ENCODE measurements at regions not wholly inside any gene's neighbourhood (a gene's known extent, or its start where the extent isn't known, plus 50 kb on each side); places are given as distances from the start of the nearest gene placed in this dataset.

GRCh38 chrX:130987241-130987640, 70.9 kb upstream of the ARHGAP36 start:
- Histone ChIP-seq H2AFZ (ENCODE audit: low read depth) (no peak overlapping the region), H3K79me2 (ENCODE audit: insufficient read depth) (no peaks in the 10 kb centered on the region), H3K9ac (no peak overlapping the region), H3K9me3 (no peaks in the 10 kb centered on the region), H3K9me2 (no peaks in the 10 kb centered on the region), H3K27ac (ENCODE audit: low read depth in 2 of 2, low read length in 1 of 2) (no peak overlapping the region), H3K27me3 (ENCODE audit: insufficient read depth) (no peaks in the 10 kb centered on the region; the same call in 1 of the 2 replicates), H3K4me3 (ENCODE audit: low read depth in 2 of 2, low read length in 1 of 2) (no peak overlapping the region), H3K4me2 (no peak overlapping the region), H4K20me1 (ENCODE audit: insufficient read depth) (no peaks in the 10 kb centered on the region), H3F3A (replicated peaks; ENCODE audit: insufficient read depth) (no peaks in the 10 kb centered on the region), H3K4me1 (ENCODE audit: control insufficient read depth in 1 of 2, insufficient read depth in 2 of 2, low read depth in 1 of 2, low read length in 1 of 2) (peaks cover 0 to 2% of the 10 kb centered on the region in 2 experiments; a peak in 1 of 4 replicates), H3K36me3 (replicated peaks in 1 of 2; ENCODE audit: control insufficient read depth in 1 of 2, insufficient read depth in 2 of 2, low read length in 1 of 2) (no peaks in the 10 kb centered on the region)
- CTCF ChIA-PET, result interaction anchor here (1.0 to 1.3 kb wide), 2 partner anchors 10 to 690 kb away, joined by 4 to 5 read pairs; no protein-coding TSS in a partner anchor
- DNase-seq, result no peak
- POLR2A ChIA-PET, result no interaction called here
- WGBS (ENCODE audit: low lambda C conversion rate), result 41% methylated on average over 4 of the region's 4 CpGs
- TF ChIP-seq ZBTB33 (IDR thresholded peaks at IDR 0.05; ENCODE audit: borderline replicate concordance, low read depth) (no peak), SMC3 (IDR thresholded peaks at IDR 0.05; ENCODE audit: low read depth, low read length) (no peak), REST (IDR thresholded peaks at IDR 0.05; ENCODE audit: low read depth, low read length) (no peak)

GRCh38 chrX:130990723-130991122, 67.4 kb upstream of the ARHGAP36 start:
- no peak overlapping the region for H2AFZ ChIP-seq (ENCODE audit: low read depth)
- H3K9me3 ChIP-seq, result no peaks in the 10 kb centered on the region
- H3K9ac ChIP-seq, result no peak overlapping the region
- peaks cover 8% of the 10 kb centered on the region; the same call in 1 of the 2 replicates for H3K27me3 ChIP-seq (ENCODE audit: insufficient read depth)
- POLR2A ChIA-PET, result no interaction called here
- no peaks in the 10 kb centered on the region for H3K36me3 ChIP-seq (replicated peaks in 1 of 2; ENCODE audit: control insufficient read depth in 1 of 2, insufficient read depth in 2 of 2, low read length in 1 of 2)
- WGBS (ENCODE audit: low lambda C conversion rate), result 44% methylated on average over 2 of the region's 2 CpGs
- no peaks in the 10 kb centered on the region for H3K79me2 ChIP-seq (ENCODE audit: insufficient read depth)
- no peak overlapping the region for H3K27ac ChIP-seq (ENCODE audit: low read depth in 2 of 2, low read length in 1 of 2)
- H4K20me1 ChIP-seq (ENCODE audit: insufficient read depth), result no peaks in the 10 kb centered on the region
- H3K4me2 ChIP-seq, result no peak overlapping the region
- no peak for DNase-seq
- peaks cover 0 to 5% of the 10 kb centered on the region in 2 experiments; a peak in 1 of 4 replicates for H3K4me1 ChIP-seq (ENCODE audit: control insufficient read depth in 1 of 2, insufficient read depth in 2 of 2, low read depth in 1 of 2, low read length in 1 of 2)
- H3K4me3 ChIP-seq (ENCODE audit: low read depth in 2 of 2, low read length in 1 of 2), result no peak overlapping the region
- no peaks in the 10 kb centered on the region for H3K9me2 ChIP-seq
- no peak for TF ChIP-seq CTCF (IDR thresholded peaks at IDR 0.05)
- no peak for TF ChIP-seq CHD2 (IDR thresholded peaks at IDR 0.05; ENCODE audit: low read length, partially characterized antibody)
- no peak for TF ChIP-seq FOXJ3 (CRISPR knock-in tag; IDR thresholded peaks at IDR 0.05)
- TF ChIP-seq RFX5 (IDR thresholded peaks at IDR 0.05; ENCODE audit: low read length), result no peak
- no peak for TF ChIP-seq EZH2phosphoT487 (IDR thresholded peaks at IDR 0.05; ENCODE audit: borderline replicate concordance, low read depth)
- no peak for TF ChIP-seq GATA2 (CRISPR knock-in tag; IDR thresholded peaks at IDR 0.05)
- TF ChIP-seq RCOR1 (IDR thresholded peaks at IDR 0.05; ENCODE audit: low read length), result no peak
- no peak for TF ChIP-seq SMC3 (IDR thresholded peaks at IDR 0.05; ENCODE audit: low read depth, low read length)
- TF ChIP-seq IRF3 (IDR thresholded peaks at IDR 0.05; ENCODE audit: low read depth, low read length), result no peak
- TF ChIP-seq MAX (IDR thresholded peaks at IDR 0.05; ENCODE audit: low read depth), result no peak
- no peak for TF ChIP-seq TEAD4 (IDR thresholded peaks at IDR 0.05; ENCODE audit: borderline replicate concordance, insufficient read depth)
- no peak for TF ChIP-seq USF2 (IDR thresholded peaks at IDR 0.05; ENCODE audit: borderline replicate concordance, low read depth, low read length)
- TF ChIP-seq MEF2A (IDR thresholded peaks at IDR 0.05; ENCODE audit: borderline replicate concordance, low read depth), result no peak
- TF ChIP-seq ELF1 (IDR thresholded peaks at IDR 0.05), result no peak
- TF ChIP-seq YY1 (IDR thresholded peaks at IDR 0.05; ENCODE audit: low read depth), result no peak
- no peaks in the 10 kb centered on the region for H3F3A ChIP-seq (replicated peaks; ENCODE audit: insufficient read depth)
- CTCF ChIA-PET, result interaction anchor here (1.0 to 1.7 kb wide), 2 partner anchors 78 to 643 kb away, joined by 4 to 6 read pairs; no protein-coding TSS in a partner anchor

Measured in SK-N-SH (cell line).